ENCODE measurements at regions not wholly inside any gene's neighbourhood (a gene's known extent, or its start where the extent isn't known, plus 50 kb on each side); places are given as distances from the start of the nearest gene placed in this dataset.

DNA sequence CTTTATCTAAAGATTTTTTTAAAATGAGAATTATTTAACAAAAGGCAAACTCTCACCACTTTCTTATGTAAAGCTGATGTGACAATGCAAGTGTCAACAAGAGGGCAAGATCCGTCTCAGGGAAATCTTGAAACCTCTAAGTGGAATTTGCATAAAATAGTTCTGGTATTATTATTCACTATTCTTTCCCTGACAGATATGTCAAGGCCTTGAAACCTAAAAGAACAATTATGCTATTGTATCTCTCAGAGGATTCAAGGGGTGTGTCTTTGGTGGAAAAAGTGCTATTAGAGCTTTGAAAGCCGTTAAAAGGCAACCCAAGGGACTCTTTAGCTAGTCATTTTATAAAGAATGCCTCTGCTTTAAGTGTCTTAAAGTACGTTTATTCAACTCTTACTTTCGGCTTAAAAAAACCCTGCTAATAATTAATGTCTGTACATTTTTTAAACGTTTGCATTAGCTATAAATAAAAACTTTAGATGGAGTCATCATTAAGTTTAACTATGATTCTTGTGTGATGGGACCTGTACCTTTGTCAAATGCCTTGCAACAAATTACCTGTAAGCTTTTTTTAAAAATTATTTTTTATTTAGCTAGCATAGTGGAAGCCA, 585.5 kb downstream of the VRK1 start:
- no peak for FAIRE-seq
- 53 to 60% (median 56%) methylated on average over 5 of the region's 5 CpGs for WGBS, 3 donors
- no peak for DNase-seq
- Histone ChIP-seq H3K9me3 (ENCODE audit: control insufficient read depth in 2 of 2, insufficient read depth in 1 of 2, low read depth in 1 of 2, low read length in 1 of 2) (peaks cover 0 to 4% of the 10 kb centered on the region in 2 donors), H3K27ac (ENCODE audit: low read depth in 1 of 3, low read length in 2 of 3) (no peak overlapping the region), H3K36me3 (ENCODE audit: control insufficient read depth in 3 of 3, insufficient read depth in 2 of 3, low read depth in 1 of 3, low read length in 3 of 3) (no peaks in the 10 kb centered on the region), H3K4me3 (ENCODE audit: low read depth in 1 of 3, low read length in 3 of 3) (no peak overlapping the region), H3K4me1 (ENCODE audit: control insufficient read depth in 3 of 3, insufficient read depth in 2 of 3, low read depth in 1 of 3, low read length in 2 of 3) (no peaks in the 10 kb centered on the region), H3K27me3 (ENCODE audit: control insufficient read depth in 3 of 3, insufficient read depth in 3 of 3, low read length in 3 of 3) (peaks cover 0 to 4% (median 0%) of the 10 kb centered on the region in 3 donors)

DNA sequence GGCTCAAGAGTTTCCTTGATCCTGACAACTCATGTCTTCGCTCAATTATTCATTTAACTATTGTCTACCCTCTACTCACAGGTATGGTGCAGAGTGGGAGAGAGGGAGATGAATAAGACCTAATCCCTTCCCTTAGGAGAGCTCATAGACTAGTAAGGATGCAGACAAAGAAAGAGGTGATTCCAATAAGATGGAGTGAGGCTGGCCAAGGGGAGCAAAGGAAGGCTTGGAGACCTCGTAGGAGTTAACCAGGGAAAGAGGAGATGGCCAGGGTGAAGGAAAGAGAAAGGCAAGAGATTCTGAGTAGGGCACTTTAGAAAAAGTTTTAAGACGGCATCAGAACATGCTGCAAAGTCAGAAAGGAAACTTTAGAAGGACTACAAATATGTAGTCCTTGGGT, 588.5 kb downstream of the VRK1 start:
- no peaks in the 10 kb centered on the region for H3K36me3 ChIP-seq (ENCODE audit: control insufficient read depth in 3 of 3, insufficient read depth in 2 of 3, low read depth in 1 of 3, low read length in 3 of 3)
- DNase-seq (no peak), FAIRE-seq (no peak)
- H3K4me1 ChIP-seq (ENCODE audit: control insufficient read depth in 3 of 3, insufficient read depth in 2 of 3, low read depth in 1 of 3, low read length in 2 of 3): no peaks in the 10 kb centered on the region
- no peak overlapping the region for H3K27ac ChIP-seq (ENCODE audit: low read depth in 1 of 3, low read length in 2 of 3)
- H3K9me3 ChIP-seq (ENCODE audit: control insufficient read depth in 2 of 2, insufficient read depth in 1 of 2, low read depth in 1 of 2, low read length in 1 of 2): peaks cover 0 to 4% of the 10 kb centered on the region in 2 donors
- 85 to 91% (median 88%) methylated on average over 3 of the region's 3 CpGs for WGBS, 3 donors
- H3K4me3 ChIP-seq (ENCODE audit: low read depth in 1 of 3, low read length in 3 of 3): no peak overlapping the region
- H3K27me3 ChIP-seq (ENCODE audit: control insufficient read depth in 3 of 3, insufficient read depth in 3 of 3, low read length in 3 of 3): peaks cover 0 to 3% (median 0%) of the 10 kb centered on the region in 3 donors

DNA sequence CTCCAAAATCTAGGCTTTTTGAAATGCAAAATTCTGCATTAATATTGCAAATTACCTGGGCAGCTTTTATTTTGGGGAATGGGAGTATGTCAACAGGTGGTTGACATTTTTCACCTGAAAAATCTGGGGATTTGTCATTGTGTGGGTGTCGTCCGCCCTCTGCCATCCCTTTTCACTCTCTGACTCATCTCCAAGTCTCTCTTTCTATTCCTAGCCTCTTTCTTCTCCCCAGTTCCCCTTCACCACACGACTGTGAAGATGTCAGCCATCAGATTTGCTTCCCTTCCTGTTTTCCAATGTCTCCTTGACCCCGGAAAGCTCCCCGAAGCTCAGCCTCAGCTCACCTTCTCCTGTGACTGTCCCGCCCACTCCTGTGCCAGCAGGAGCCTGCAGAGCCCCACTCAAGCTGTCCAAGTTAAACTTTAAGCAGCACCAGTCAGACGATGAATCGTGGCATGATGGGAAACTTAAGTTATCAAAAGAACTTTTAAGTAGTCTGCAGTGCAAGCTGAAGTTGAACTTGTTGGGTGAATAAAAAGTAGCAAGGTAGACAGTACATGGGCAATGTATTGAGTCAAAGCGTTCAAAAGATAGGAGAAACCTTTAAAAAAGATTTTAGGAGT, 590.2 kb downstream of the VRK1 start:
- H3K4me3 ChIP-seq (ENCODE audit: low read depth in 1 of 3, low read length in 3 of 3): no peak overlapping the region
- H3K4me1 ChIP-seq (ENCODE audit: control insufficient read depth in 3 of 3, insufficient read depth in 2 of 3, low read depth in 1 of 3, low read length in 2 of 3): no peaks in the 10 kb centered on the region
- FAIRE-seq: no peak
- no peak overlapping the region for H3K27ac ChIP-seq (ENCODE audit: low read depth in 1 of 3, low read length in 2 of 3)
- no peak for DNase-seq
- no peaks in the 10 kb centered on the region for H3K9me3 ChIP-seq (ENCODE audit: control insufficient read depth in 2 of 2, insufficient read depth in 1 of 2, low read depth in 1 of 2, low read length in 1 of 2)
- no peaks in the 10 kb centered on the region for H3K36me3 ChIP-seq (ENCODE audit: control insufficient read depth in 3 of 3, insufficient read depth in 2 of 3, low read depth in 1 of 3, low read length in 3 of 3)
- H3K27me3 ChIP-seq (ENCODE audit: control insufficient read depth in 3 of 3, insufficient read depth in 3 of 3, low read length in 3 of 3): peaks cover 0 to 3% (median 0%) of the 10 kb centered on the region in 3 donors
- 26 to 46% (median 36%) methylated on average over 9 of the region's 9 CpGs for WGBS, 3 donors

DNA sequence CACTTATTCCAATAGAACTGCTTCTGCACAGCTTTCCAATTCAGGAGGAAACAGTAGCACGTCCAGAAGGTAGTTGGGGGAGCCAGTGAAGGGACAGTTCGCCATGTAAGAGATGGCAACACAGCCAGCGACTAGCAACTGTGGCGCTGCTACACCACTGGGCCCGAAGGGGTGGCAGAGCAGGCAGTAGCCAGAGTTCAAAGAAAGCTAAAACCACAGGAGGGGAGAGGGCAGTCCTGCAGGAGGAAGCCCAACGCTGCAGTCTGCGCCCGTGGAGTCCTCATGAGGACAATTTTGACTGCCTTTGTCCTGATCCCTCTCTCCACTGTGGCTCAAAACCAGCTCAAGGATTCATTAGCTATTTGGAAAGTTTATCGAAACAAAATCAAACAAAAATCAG, 591.2 kb downstream of the VRK1 start:
- Histone ChIP-seq H3K27me3 (ENCODE audit: control insufficient read depth in 3 of 3, insufficient read depth in 3 of 3, low read length in 3 of 3) (peaks cover 0 to 3% (median 0%) of the 10 kb centered on the region in 3 donors), H3K27ac (ENCODE audit: low read depth in 1 of 3, low read length in 2 of 3) (no peak overlapping the region), H3K9me3 (ENCODE audit: control insufficient read depth in 2 of 2, insufficient read depth in 1 of 2, low read depth in 1 of 2, low read length in 1 of 2) (no peaks in the 10 kb centered on the region), H3K4me1 (ENCODE audit: control insufficient read depth in 3 of 3, insufficient read depth in 2 of 3, low read depth in 1 of 3, low read length in 2 of 3) (no peaks in the 10 kb centered on the region), H3K4me3 (ENCODE audit: low read depth in 1 of 3, low read length in 3 of 3) (no peak overlapping the region), H3K36me3 (ENCODE audit: control insufficient read depth in 3 of 3, insufficient read depth in 2 of 3, low read depth in 1 of 3, low read length in 3 of 3) (no peaks in the 10 kb centered on the region)
- FAIRE-seq (no peak), DNase-seq (no peak)
- WGBS, 3 donors: 61 to 66% (median 66%) methylated on average over 9 of the region's 9 CpGs

DNA sequence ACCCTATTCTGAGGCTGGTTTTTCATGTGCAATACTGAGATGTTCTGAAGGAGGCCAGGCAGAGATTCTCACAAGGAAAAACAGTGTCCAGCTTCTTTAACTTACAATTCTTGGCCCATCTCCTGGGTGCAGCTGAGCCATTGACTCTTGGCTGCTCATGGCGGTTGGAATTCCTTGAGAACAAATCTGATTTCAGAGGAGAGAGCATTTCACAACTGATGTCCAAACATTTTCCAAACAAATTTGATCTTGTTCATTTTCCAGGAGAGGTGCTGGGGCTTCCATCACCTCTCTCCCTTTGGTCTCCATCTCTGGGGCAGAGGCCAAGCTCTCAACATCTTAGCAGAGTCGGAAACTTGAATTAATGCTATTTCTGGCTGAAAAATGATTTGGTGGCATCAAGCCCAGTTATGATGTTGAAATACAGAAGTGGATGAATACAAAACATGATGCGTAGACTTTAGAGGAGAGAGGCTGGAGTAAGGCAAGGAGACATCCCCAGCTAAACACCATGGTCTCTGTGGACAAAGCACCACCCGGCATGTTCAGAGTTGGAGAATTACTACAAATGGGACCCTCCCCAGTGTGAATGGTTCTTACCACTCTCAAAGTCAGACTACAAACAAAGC, 593.0 kb downstream of the VRK1 start:
- 68 to 96% (median 82%) methylated on average over 4 of the region's 4 CpGs for WGBS, 3 donors
- Histone ChIP-seq H3K27ac (ENCODE audit: low read depth in 1 of 3, low read length in 2 of 3) (no peak overlapping the region), H3K9me3 (ENCODE audit: control insufficient read depth in 2 of 2, insufficient read depth in 1 of 2, low read depth in 1 of 2, low read length in 1 of 2) (no peaks in the 10 kb centered on the region), H3K27me3 (ENCODE audit: control insufficient read depth in 3 of 3, insufficient read depth in 3 of 3, low read length in 3 of 3) (peaks cover 0 to 6% (median 0%) of the 10 kb centered on the region in 3 donors), H3K4me3 (ENCODE audit: low read depth in 1 of 3, low read length in 3 of 3) (no peak overlapping the region), H3K36me3 (ENCODE audit: control insufficient read depth in 3 of 3, insufficient read depth in 2 of 3, low read depth in 1 of 3, low read length in 3 of 3) (no peaks in the 10 kb centered on the region), H3K4me1 (ENCODE audit: control insufficient read depth in 3 of 3, insufficient read depth in 2 of 3, low read depth in 1 of 3, low read length in 2 of 3) (no peaks in the 10 kb centered on the region)
- DNase-seq (no peak), FAIRE-seq (no peak)

- H3K4me3 ChIP-seq (ENCODE audit: low read depth in 1 of 3, low read length in 3 of 3): no peak overlapping the region
- H3K36me3 ChIP-seq (ENCODE audit: control insufficient read depth in 3 of 3, insufficient read depth in 2 of 3, low read depth in 1 of 3, low read length in 3 of 3): no peaks in the 10 kb centered on the region
- FAIRE-seq: no peak
- peaks cover 0 to 6% (median 0%) of the 10 kb centered on the region in 3 donors for H3K27me3 ChIP-seq (ENCODE audit: control insufficient read depth in 3 of 3, insufficient read depth in 3 of 3, low read length in 3 of 3)
- no peak for DNase-seq
- no peaks in the 10 kb centered on the region for H3K9me3 ChIP-seq (ENCODE audit: control insufficient read depth in 2 of 2, insufficient read depth in 1 of 2, low read depth in 1 of 2, low read length in 1 of 2)
- 72 to 79% (median 78%) methylated on average over 6 of the region's 6 CpGs for WGBS, 3 donors
- H3K27ac ChIP-seq (ENCODE audit: low read depth in 1 of 3, low read length in 2 of 3): no peak overlapping the region
- H3K4me1 ChIP-seq (ENCODE audit: control insufficient read depth in 3 of 3, insufficient read depth in 2 of 3, low read depth in 1 of 3, low read length in 2 of 3): no peaks in the 10 kb centered on the region
These were observed 596.1 kb downstream of the VRK1 start for GRCh38 chr14:97393244-97393643.

DNA sequence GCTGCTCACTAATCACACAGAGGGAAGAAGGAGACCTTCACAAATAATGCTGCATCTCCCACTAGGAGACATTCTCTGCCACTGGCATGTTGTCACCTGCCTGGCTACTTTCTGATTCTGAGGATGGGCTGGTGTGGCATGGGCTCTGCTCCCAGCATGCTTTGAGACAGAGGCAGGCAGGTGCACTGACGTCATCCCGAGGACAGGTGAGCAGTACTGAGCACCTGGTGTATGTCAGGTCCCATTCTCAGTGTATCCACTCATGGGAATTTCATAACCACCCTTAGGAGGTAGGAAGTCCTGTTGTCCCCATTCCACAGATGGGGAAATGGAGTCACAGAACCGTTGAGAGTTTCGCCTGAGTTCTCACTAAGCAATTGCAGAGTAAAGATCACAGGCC, 597.9 kb downstream of the VRK1 start:
- no peak overlapping the region for H3K27ac ChIP-seq (ENCODE audit: low read depth in 1 of 3, low read length in 2 of 3)
- peaks cover 0 to 5% (median 0%) of the 10 kb centered on the region in 3 donors for H3K27me3 ChIP-seq (ENCODE audit: control insufficient read depth in 3 of 3, insufficient read depth in 3 of 3, low read length in 3 of 3)
- 58 to 83% (median 70%) methylated on average over 4 of the region's 4 CpGs for WGBS, 3 donors
- no peaks in the 10 kb centered on the region for H3K36me3 ChIP-seq (ENCODE audit: control insufficient read depth in 3 of 3, insufficient read depth in 2 of 3, low read depth in 1 of 3, low read length in 3 of 3)
- no peaks in the 10 kb centered on the region for H3K9me3 ChIP-seq (ENCODE audit: control insufficient read depth in 2 of 2, insufficient read depth in 1 of 2, low read depth in 1 of 2, low read length in 1 of 2)
- FAIRE-seq (no peak), DNase-seq (no peak)
- no peak overlapping the region for H3K4me3 ChIP-seq (ENCODE audit: low read depth in 1 of 3, low read length in 3 of 3)
- H3K4me1 ChIP-seq (ENCODE audit: control insufficient read depth in 3 of 3, insufficient read depth in 2 of 3, low read depth in 1 of 3, low read length in 2 of 3): no peaks in the 10 kb centered on the region

- no peak overlapping the region for H3K27ac ChIP-seq (ENCODE audit: low read depth in 1 of 3, low read length in 2 of 3)
- H3K27me3 ChIP-seq (ENCODE audit: control insufficient read depth in 3 of 3, insufficient read depth in 3 of 3, low read length in 3 of 3): no peaks in the 10 kb centered on the region
- DNase-seq (no peak), FAIRE-seq (no peak)
- H3K9me3 ChIP-seq (ENCODE audit: control insufficient read depth in 2 of 2, insufficient read depth in 1 of 2, low read depth in 1 of 2, low read length in 1 of 2): no peaks in the 10 kb centered on the region
- H3K36me3 ChIP-seq (ENCODE audit: control insufficient read depth in 3 of 3, insufficient read depth in 2 of 3, low read depth in 1 of 3, low read length in 3 of 3): no peaks in the 10 kb centered on the region
- 32 to 67% (median 42%) methylated on average over 7 of the region's 7 CpGs for WGBS, 3 donors
- no peak overlapping the region for H3K4me3 ChIP-seq (ENCODE audit: low read depth in 1 of 3, low read length in 3 of 3)
- H3K4me1 ChIP-seq (ENCODE audit: control insufficient read depth in 3 of 3, insufficient read depth in 2 of 3, low read depth in 1 of 3, low read length in 2 of 3): peaks cover 0 to 12% (median 0%) of the 10 kb centered on the region in 3 donors
These were observed 604.5 kb downstream of the VRK1 start for GRCh38 chr14:97401714-97402113.
